ENCODE measurements at regions not wholly inside any gene's neighbourhood (a gene's known extent, or its start where the extent isn't known, plus 50 kb on each side); places are given as distances from the start of the nearest gene placed in this dataset.

GRCh38 chr4:155612074-155612473, 54.6 kb upstream of the GUCY1A1 start:
- H4K20me1 ChIP-seq (ENCODE audit: low read depth): no peaks in the 10 kb centered on the region
- no peaks in the 10 kb centered on the region for H3K27me3 ChIP-seq
- H3K27ac ChIP-seq: no peak overlapping the region
- H3K79me2 ChIP-seq (ENCODE audit: low read depth): no peaks in the 10 kb centered on the region
- no peaks in the 10 kb centered on the region for H3K36me3 ChIP-seq
- TF ChIP-seq EZH2 (IDR thresholded peaks at IDR 0.05) (no peak), EZH2phosphoT487 (IDR thresholded peaks at IDR 0.05) (no peak)
- TF ChIP-seq, protein P1, sequence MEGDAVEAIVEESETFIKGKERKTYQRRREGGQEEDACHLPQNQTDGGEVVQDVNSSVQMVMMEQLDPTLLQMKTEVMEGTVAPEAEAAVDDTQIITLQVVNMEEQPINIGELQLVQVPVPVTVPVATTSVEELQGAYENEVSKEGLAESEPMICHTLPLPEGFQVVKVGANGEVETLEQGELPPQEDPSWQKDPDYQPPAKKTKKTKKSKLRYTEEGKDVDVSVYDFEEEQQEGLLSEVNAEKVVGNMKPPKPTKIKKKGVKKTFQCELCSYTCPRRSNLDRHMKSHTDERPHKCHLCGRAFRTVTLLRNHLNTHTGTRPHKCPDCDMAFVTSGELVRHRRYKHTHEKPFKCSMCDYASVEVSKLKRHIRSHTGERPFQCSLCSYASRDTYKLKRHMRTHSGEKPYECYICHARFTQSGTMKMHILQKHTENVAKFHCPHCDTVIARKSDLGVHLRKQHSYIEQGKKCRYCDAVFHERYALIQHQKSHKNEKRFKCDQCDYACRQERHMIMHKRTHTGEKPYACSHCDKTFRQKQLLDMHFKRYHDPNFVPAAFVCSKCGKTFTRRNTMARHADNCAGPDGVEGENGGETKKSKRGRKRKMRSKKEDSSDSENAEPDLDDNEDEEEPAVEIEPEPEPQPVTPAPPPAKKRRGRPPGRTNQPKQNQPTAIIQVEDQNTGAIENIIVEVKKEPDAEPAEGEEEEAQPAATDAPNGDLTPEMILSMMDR (IDR thresholded peaks at IDR 0.05): no peak
- Mint-ChIP-seq H3K27ac (no peak overlapping the region), H3K36me3 (no peaks in the 10 kb centered on the region), H3K27me3 (ENCODE audit: insufficient read depth, low read depth) (no peaks in the 10 kb centered on the region), H3K4me3 (no peak overlapping the region), H3K9me3 (no peaks in the 10 kb centered on the region), H3K4me1 (no peaks in the 10 kb centered on the region)
- no peaks in the 10 kb centered on the region for H3F3A ChIP-seq (ENCODE audit: low read depth)
- DNase-seq (ENCODE audit: low spot score): no peak
- H3K4me3 ChIP-seq: no peak overlapping the region
- H3K4me2 ChIP-seq: no peak overlapping the region
- H2AFZ ChIP-seq (replicated peaks): no peak overlapping the region
- H3K4me1 ChIP-seq: no peaks in the 10 kb centered on the region
- H3K9me3 ChIP-seq (ENCODE audit: low read depth): no peaks in the 10 kb centered on the region
- no peak overlapping the region for H3K9ac ChIP-seq

DNA sequence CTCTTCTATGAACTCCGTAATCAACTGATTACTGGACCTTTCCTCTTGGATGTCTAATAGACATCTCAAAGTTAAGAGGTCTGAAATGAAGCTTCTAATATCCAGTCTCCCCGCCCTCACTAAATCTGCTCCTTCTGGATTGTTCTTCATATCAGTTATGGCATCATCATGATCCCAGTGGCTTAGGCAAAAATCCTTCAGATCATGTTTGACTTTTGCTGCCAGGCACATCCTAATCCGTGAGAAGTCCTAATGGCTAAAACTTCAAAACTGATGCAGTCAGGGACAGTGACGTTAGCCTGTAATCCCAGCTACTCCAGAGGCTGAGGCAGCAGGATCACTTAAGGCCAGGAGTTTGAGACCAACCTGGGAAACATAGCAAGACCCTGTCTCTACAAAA, 55.1 kb upstream of the GUCY1A1 start:
- H3K27ac Mint-ChIP-seq: no peak overlapping the region
- no peaks in the 10 kb centered on the region for H3K27me3 Mint-ChIP-seq (ENCODE audit: insufficient read depth, low read depth)
- no peak overlapping the region for H3K4me3 Mint-ChIP-seq

GRCh38 chr4:155610143-155610542, 56.5 kb upstream of the GUCY1A1 start:
- Histone ChIP-seq H3K4me3 (no peak overlapping the region), H3K9me3 (ENCODE audit: low read depth) (no peaks in the 10 kb centered on the region), H3F3A (ENCODE audit: low read depth) (no peaks in the 10 kb centered on the region), H3K4me2 (no peak overlapping the region), H3K4me1 (no peaks in the 10 kb centered on the region), H3K79me2 (ENCODE audit: low read depth) (no peaks in the 10 kb centered on the region), H4K20me1 (ENCODE audit: low read depth) (no peaks in the 10 kb centered on the region), H3K9ac (no peak overlapping the region), H3K27me3 (no peaks in the 10 kb centered on the region), H2AFZ (replicated peaks) (no peak overlapping the region), H3K27ac (no peak overlapping the region), H3K36me3 (no peaks in the 10 kb centered on the region)
- no peaks in the 10 kb centered on the region for H3K9me3 Mint-ChIP-seq
- no peak overlapping the region for H3K4me3 Mint-ChIP-seq
- H3K27me3 Mint-ChIP-seq (ENCODE audit: insufficient read depth, low read depth): no peaks in the 10 kb centered on the region
- no peak overlapping the region for H3K27ac Mint-ChIP-seq
- H3K4me1 Mint-ChIP-seq: no peaks in the 10 kb centered on the region
- no peaks in the 10 kb centered on the region for H3K36me3 Mint-ChIP-seq
- DNase-seq (ENCODE audit: low spot score): no peak
- TF ChIP-seq EZH2 (IDR thresholded peaks at IDR 0.05) (no peak), EZH2phosphoT487 (IDR thresholded peaks at IDR 0.05) (no peak)
- TF ChIP-seq, protein P1 (IDR thresholded peaks at IDR 0.05): no peak

More for the DNA sequence above, 55.1 kb upstream of the GUCY1A1 start:
- no peaks in the 10 kb centered on the region for H3K27me3 ChIP-seq
- no peaks in the 10 kb centered on the region for H3K9me3 Mint-ChIP-seq
- H3K36me3 Mint-ChIP-seq: no peaks in the 10 kb centered on the region
- no peak overlapping the region for H3K27ac ChIP-seq
- H3F3A ChIP-seq (ENCODE audit: low read depth): no peaks in the 10 kb centered on the region
- no peaks in the 10 kb centered on the region for H3K9me3 ChIP-seq (ENCODE audit: low read depth)
- H3K4me1 Mint-ChIP-seq: no peaks in the 10 kb centered on the region
- TF ChIP-seq, protein P1 (IDR thresholded peaks at IDR 0.05): no peak
- TF ChIP-seq EZH2 (IDR thresholded peaks at IDR 0.05) (no peak), EZH2phosphoT487 (IDR thresholded peaks at IDR 0.05) (no peak)
- H4K20me1 ChIP-seq (ENCODE audit: low read depth): no peaks in the 10 kb centered on the region
- H3K4me3 ChIP-seq: no peak overlapping the region
- no peak overlapping the region for H3K9ac ChIP-seq
- no peak overlapping the region for H2AFZ ChIP-seq (replicated peaks)
- no peak for DNase-seq (ENCODE audit: low spot score)
- no peak overlapping the region for H3K4me2 ChIP-seq
- H3K79me2 ChIP-seq (ENCODE audit: low read depth): no peaks in the 10 kb centered on the region
- no peaks in the 10 kb centered on the region for H3K4me1 ChIP-seq
- no peaks in the 10 kb centered on the region for H3K36me3 ChIP-seq

Data from neural progenitor cell (in vitro differentiated cells).